ENCODE measurements at regions not wholly inside any gene's neighbourhood (a gene's known extent, or its start where the extent isn't known, plus 50 kb on each side); places are given as distances from the start of the nearest gene placed in this dataset.

GRCh38 chr1:220372451-220372850 lies 100.2 kb upstream of the RAB3GAP2 start:
- no peaks in the 10 kb centered on the region for H3K36me3 ChIP-seq (ENCODE audit: low read depth)
- H3K9me3 ChIP-seq (ENCODE audit: low read depth), result no peaks in the 10 kb centered on the region
- peaks cover 17% of the 10 kb centered on the region for H3F3A ChIP-seq (ENCODE audit: insufficient read depth)
- TF ChIP-seq EZH2 (IDR thresholded peaks at IDR 0.05; ENCODE audit: insufficient read depth, poor library complexity, severe bottlenecking), result no peak
- no peak for TF ChIP-seq EZH2phosphoT487 (IDR thresholded peaks at IDR 0.05; ENCODE audit: insufficient read depth, low read depth)
- H3K27ac ChIP-seq, result no peak overlapping the region
- in situ Hi-C loops (cut with MboI), result no loop called here
- no peak overlapping the region for H3K4me2 ChIP-seq (ENCODE audit: unreplicated experiment)
- H3K9me2 ChIP-seq (ENCODE audit: insufficient read depth), result no peaks in the 10 kb centered on the region
- 80 to 82% methylated on average over 7 of the region's 7 CpGs for WGBS, 2 experiments (ENCODE audit: low coverage in 1 of 2, low lambda C conversion rate in 2 of 2, missing lambda C conversion rate in 2 of 2)
- no peak for DNase-seq
- H3K79me2 ChIP-seq (ENCODE audit: insufficient read depth), result no peaks in the 10 kb centered on the region
- no peaks in the 10 kb centered on the region for H3K27me3 ChIP-seq (replicated peaks; ENCODE audit: insufficient read depth)
- H3K4me1 ChIP-seq (ENCODE audit: insufficient read depth), result peaks cover 19% of the 10 kb centered on the region
- H4K20me1 ChIP-seq (ENCODE audit: insufficient read depth), result no peaks in the 10 kb centered on the region
- no peak overlapping the region for H3K4me3 ChIP-seq
- H3K9ac ChIP-seq, result no peak overlapping the region
- H2AFZ ChIP-seq, result no peak overlapping the region

GRCh38 chr1:220371324-220371723 lies 99.1 kb upstream of the RAB3GAP2 start:
- Histone ChIP-seq H3K4me3 (no peak overlapping the region), H3K9me2 (ENCODE audit: insufficient read depth) (no peaks in the 10 kb centered on the region), H2AFZ (no peak overlapping the region), H3K9me3 (ENCODE audit: low read depth) (no peaks in the 10 kb centered on the region), H3K36me3 (ENCODE audit: low read depth) (no peaks in the 10 kb centered on the region), H4K20me1 (ENCODE audit: insufficient read depth) (no peaks in the 10 kb centered on the region), H3K79me2 (ENCODE audit: insufficient read depth) (no peaks in the 10 kb centered on the region), H3K4me2 (ENCODE audit: unreplicated experiment) (no peak overlapping the region), H3K27me3 (replicated peaks; ENCODE audit: insufficient read depth) (no peaks in the 10 kb centered on the region), H3K9ac (no peak overlapping the region), H3F3A (ENCODE audit: insufficient read depth) (peaks cover 17% of the 10 kb centered on the region), H3K4me1 (ENCODE audit: insufficient read depth) (peaks cover 19% of the 10 kb centered on the region), H3K27ac (no peak overlapping the region)
- in situ Hi-C loops (cut with MboI), result no loop called here
- no peak for DNase-seq
- TF ChIP-seq EZH2 (IDR thresholded peaks at IDR 0.05; ENCODE audit: insufficient read depth, poor library complexity, severe bottlenecking) (no peak), EZH2phosphoT487 (IDR thresholded peaks at IDR 0.05; ENCODE audit: insufficient read depth, low read depth) (no peak)
- 96 to 97% methylated on average over 4 of the region's 4 CpGs for WGBS, 2 experiments (ENCODE audit: low coverage in 1 of 2, low lambda C conversion rate in 2 of 2, missing lambda C conversion rate in 2 of 2)

GRCh38 chr1:220370041-220370700 lies 97.9 kb upstream of the RAB3GAP2 start:
- H3K27ac ChIP-seq, result peak overlapping the region; percentile 96

GRCh38 chr1:220369511-220369910 lies 97.3 kb upstream of the RAB3GAP2 start:
- Histone ChIP-seq H3K4me2 (ENCODE audit: unreplicated experiment) (peak overlapping the region; percentile 52), H3K9me3 (ENCODE audit: low read depth) (no peaks in the 10 kb centered on the region), H3K79me2 (ENCODE audit: insufficient read depth) (no peaks in the 10 kb centered on the region), H3K4me3 (peak overlapping the region; percentile 5; the same call in 1 of the 2 replicates), H3K27ac (peak overlapping the region; percentile 96), H3K9ac (peak overlapping the region; percentile 69), H4K20me1 (ENCODE audit: insufficient read depth) (no peaks in the 10 kb centered on the region), H2AFZ (peak overlapping the region; percentile 47), H3K27me3 (replicated peaks; ENCODE audit: insufficient read depth) (no peaks in the 10 kb centered on the region), H3F3A (ENCODE audit: insufficient read depth) (peaks cover 17% of the 10 kb centered on the region), H3K4me1 (ENCODE audit: insufficient read depth) (peaks cover 19% of the 10 kb centered on the region), H3K9me2 (ENCODE audit: insufficient read depth) (no peaks in the 10 kb centered on the region), H3K36me3 (ENCODE audit: low read depth) (no peaks in the 10 kb centered on the region)
- 64 to 67% methylated on average over 3 of the region's 3 CpGs for WGBS, 2 experiments (ENCODE audit: low coverage in 1 of 2, low lambda C conversion rate in 2 of 2, missing lambda C conversion rate in 2 of 2)
- TF ChIP-seq EZH2 (IDR thresholded peaks at IDR 0.05; ENCODE audit: insufficient read depth, poor library complexity, severe bottlenecking) (no peak), EZH2phosphoT487 (IDR thresholded peaks at IDR 0.05; ENCODE audit: insufficient read depth, low read depth) (no peak)
- in situ Hi-C loops (cut with MboI), result no loop called here
- no peak for DNase-seq

More at GRCh38 chr1:220370041-220370700, 97.9 kb upstream of the RAB3GAP2 start:
- DNase-seq, result peak; percentile 97
- peak overlapping the region; percentile 47 for H2AFZ ChIP-seq
- H3K9me3 ChIP-seq (ENCODE audit: low read depth), result no peaks in the 10 kb centered on the region
- WGBS, 2 experiments (ENCODE audit: low coverage in 1 of 2, low lambda C conversion rate in 2 of 2, missing lambda C conversion rate in 2 of 2), result 0 to 1% methylated on average over 5 of the region's 5 CpGs
- no peak for TF ChIP-seq EZH2 (IDR thresholded peaks at IDR 0.05; ENCODE audit: insufficient read depth, poor library complexity, severe bottlenecking)
- TF ChIP-seq EZH2phosphoT487 (IDR thresholded peaks at IDR 0.05; ENCODE audit: insufficient read depth, low read depth), result no peak
- no peaks in the 10 kb centered on the region for H4K20me1 ChIP-seq (ENCODE audit: insufficient read depth)
- H3K4me2 ChIP-seq (ENCODE audit: unreplicated experiment), result peak overlapping the region; percentile 52
- in situ Hi-C loops (cut with MboI), result no loop called here
- no peaks in the 10 kb centered on the region for H3K27me3 ChIP-seq (replicated peaks; ENCODE audit: insufficient read depth)
- H3K79me2 ChIP-seq (ENCODE audit: insufficient read depth), result no peaks in the 10 kb centered on the region
- peaks cover 17% of the 10 kb centered on the region for H3F3A ChIP-seq (ENCODE audit: insufficient read depth)
- peaks cover 19% of the 10 kb centered on the region for H3K4me1 ChIP-seq (ENCODE audit: insufficient read depth)
- peak overlapping the region; percentile 69 for H3K9ac ChIP-seq
- H3K36me3 ChIP-seq (ENCODE audit: low read depth), result no peaks in the 10 kb centered on the region
- H3K9me2 ChIP-seq (ENCODE audit: insufficient read depth), result no peaks in the 10 kb centered on the region
- H3K4me3 ChIP-seq, result peak overlapping the region; percentile 5; the same call in 1 of the 2 replicates
